Panc1 (cell line): ENCODE measurements at regions not wholly inside any gene's neighbourhood (a gene's known extent, or its start where the extent isn't known, plus 50 kb on each side); places are given as distances from the start of the nearest gene placed in this dataset.

Experiments
- CTCF ChIP-seq: fragments of 450-650 bp; IDR thresholded peaks from 2 replicates; pipeline ENCODE4 v1.5.1; 2017; ENCODE audit warnings: mild to moderate bottlenecking
- POLR2AphosphoS5 ChIP-seq: IDR thresholded peaks from 2 replicates; pipeline ENCODE4 v1.6.1; 2012; ENCODE audit warnings: mild to moderate bottlenecking, low read depth, low read length, moderate library complexity
- REST ChIP-seq, 2 experiments: IDR thresholded peaks; 2 replicates each; pipeline ENCODE4 v1.6.1; 2011 to 2012; ENCODE audit warnings: low read depth in 2 of 2, control low read depth in 1 of 2, low read length in 1 of 2, mild to moderate bottlenecking in 1 of 2, moderate library complexity in 1 of 2; ENCODE audit not compliant: insufficient read depth in 1 of 2
- SIN3A ChIP-seq: IDR thresholded peaks from 2 replicates; pipeline ENCODE4 v1.6.1; 2012; ENCODE audit warnings: low read depth, mild to moderate bottlenecking, low read length, moderate library complexity, borderline replicate concordance; ENCODE audit not compliant: insufficient read depth
- TCF7L2 ChIP-seq: IDR thresholded peaks from 2 replicates; pipeline ENCODE4 v1.6.1; 2011; ENCODE audit warnings: mild to moderate bottlenecking, low read depth, low read length, inconsistent platforms

- no peak for TF ChIP-seq CTCF
- TF ChIP-seq POLR2AphosphoS5 = no peak
- TF ChIP-seq REST (IDR thresholded peaks at IDR 0.05; ENCODE audit: insufficient read depth in 1 of 2, low read depth in 2 of 2, low read length in 1 of 2) = no peak
- no peak for TF ChIP-seq TCF7L2
- TF ChIP-seq SIN3A = no peak
Measured at GRCh38 chr3:135456108-135456790, 509.3 kb upstream of the PPP2R3A start.
